Neural progenitor cell (in vitro differentiated cells): ENCODE measurements at regions not wholly inside any gene's neighbourhood (a gene's known extent, or its start where the extent isn't known, plus 50 kb on each side); places are given as distances from the start of the nearest gene placed in this dataset.

Experiments used
- DNase-seq: peaks from one replicate; pipeline ENCODE4 v3.0.0-alpha.2; 2016; ENCODE audit warnings: low spot score
- H2AFZ ChIP-seq: fragments of 200-600 bp; sonication (generic); replicated peaks from 2 replicates; pipeline ENCODE4 v1.6.1; 2016; ENCODE audit warnings: antibody characterized with exemption
- H3F3A ChIP-seq: fragments of 200-600 bp; sonication (generic); 2 replicates; pipeline ENCODE4 v1.6.1; 2016; ENCODE audit warnings: antibody characterized with exemption, low read depth
- H3K27ac ChIP-seq: fragments of 200-600 bp; sonication (generic); 2 replicates; pipeline ENCODE4 v1.5.1; 2016; ENCODE audit warnings: mild to moderate bottlenecking
- H3K27me3 ChIP-seq: fragments of 200-600 bp; sonication (generic); 2 replicates; pipeline ENCODE4 v1.6.1; 2016; ENCODE audit warnings: mild to moderate bottlenecking, moderate library complexity
- H3K36me3 ChIP-seq: fragments of 200-600 bp; sonication (generic); 2 replicates; pipeline ENCODE4 v1.5.1; 2016
- H3K4me1 ChIP-seq: fragments of 200-600 bp; sonication (generic); 2 replicates; pipeline ENCODE4 v1.6.1; 2016; ENCODE audit warnings: mixed run types
- H3K4me2 ChIP-seq: fragments of 200-600 bp; sonication (generic); 2 replicates; pipeline ENCODE4 v1.6.1; 2016
- H3K4me3 ChIP-seq: fragments of 200-600 bp; sonication (generic); 2 replicates; pipeline ENCODE4 v1.5.1; 2016
- H3K79me2 ChIP-seq: fragments of 200-600 bp; sonication (generic); 2 replicates; pipeline ENCODE4 v1.6.1; 2016; ENCODE audit warnings: low read depth
- H3K9ac ChIP-seq: fragments of 200-600 bp; sonication (generic); 2 replicates; pipeline ENCODE4 v1.6.1; 2016
- H3K9me3 ChIP-seq: fragments of 200-600 bp; sonication (generic); 2 replicates; pipeline ENCODE4 v1.5.1; 2016; ENCODE audit warnings: low read depth
- H4K20me1 ChIP-seq: fragments of 200-600 bp; sonication (generic); 2 replicates; pipeline ENCODE4 v1.6.1; 2016; ENCODE audit warnings: low read depth
- H3K27ac Mint-ChIP-seq: 3 replicates; pipeline ENCODE4 v1.8.0; 2021; ENCODE audit warnings: mixed read lengths
- H3K27me3 Mint-ChIP-seq: 2 replicates; pipeline ENCODE4 v1.8.0; 2022; ENCODE audit warnings: low read depth, mild to moderate bottlenecking, inconsistent platforms, moderate library complexity, mixed read lengths; ENCODE audit not compliant: insufficient read depth
- H3K36me3 Mint-ChIP-seq: 3 replicates; pipeline ENCODE4 v1.8.0; 2021; ENCODE audit warnings: mixed read lengths
- H3K4me1 Mint-ChIP-seq: 3 replicates; pipeline ENCODE4 v1.8.0; 2021; ENCODE audit warnings: mixed read lengths
- H3K4me3 Mint-ChIP-seq: 3 replicates; pipeline ENCODE4 v1.8.0; 2021; ENCODE audit warnings: mild to moderate bottlenecking, moderate library complexity, mixed read lengths
- H3K9me3 Mint-ChIP-seq: 3 replicates; pipeline ENCODE4 v1.8.0; 2020; ENCODE audit warnings: mixed read lengths
- CTCF ChIP-seq: fragments of 200-600 bp; sonication (generic); IDR thresholded peaks from 2 replicates; pipeline ENCODE4 v1.5.1; 2017; ENCODE audit warnings: antibody characterized with exemption, mild to moderate bottlenecking
- EZH2 ChIP-seq: fragments of 200-600 bp; sonication (generic); IDR thresholded peaks from 2 replicates; pipeline ENCODE4 v1.6.1; 2017; ENCODE audit warnings: antibody characterized with exemption, mild to moderate bottlenecking, moderate library complexity
- EZH2phosphoT487 ChIP-seq: fragments of 200-600 bp; sonication (generic); IDR thresholded peaks from 2 replicates; pipeline ENCODE4 v1.6.1; 2017; ENCODE audit warnings: antibody characterized with exemption

GRCh38 chr2:18671363-18671762 is 82.0 kb upstream of the NT5C1B start:
- Mint-ChIP-seq H3K36me3 (peaks cover 1% of the 10 kb centered on the region), H3K27me3 (no peaks in the 10 kb centered on the region), H3K27ac (no peak overlapping the region), H3K9me3 (peaks cover 18% of the 10 kb centered on the region), H3K4me3 (no peak overlapping the region), H3K4me1 (no peaks in the 10 kb centered on the region)
- no peak overlapping the region for H3K4me3 ChIP-seq
- no peaks in the 10 kb centered on the region for H3K79me2 ChIP-seq
- no peak for DNase-seq
- no peaks in the 10 kb centered on the region for H3K4me1 ChIP-seq
- no peaks in the 10 kb centered on the region for H4K20me1 ChIP-seq
- H2AFZ ChIP-seq, result no peak overlapping the region
- no peak overlapping the region for H3K27ac ChIP-seq
- no peaks in the 10 kb centered on the region for H3K36me3 ChIP-seq
- H3F3A ChIP-seq, result no peaks in the 10 kb centered on the region
- H3K4me2 ChIP-seq, result no peak overlapping the region
- H3K27me3 ChIP-seq, result no peaks in the 10 kb centered on the region
- TF ChIP-seq EZH2, result no peak
- no peak for TF ChIP-seq CTCF
- no peak for TF ChIP-seq EZH2phosphoT487
- H3K9me3 ChIP-seq, result peaks cover 8% of the 10 kb centered on the region
- H3K9ac ChIP-seq, result no peak overlapping the region

- TF ChIP-seq EZH2phosphoT487 (no peak), CTCF (no peak), EZH2 (no peak)
- Histone ChIP-seq H4K20me1 (no peaks in the 10 kb centered on the region), H3K27ac (no peak overlapping the region), H3F3A (no peaks in the 10 kb centered on the region), H3K27me3 (no peaks in the 10 kb centered on the region), H3K4me2 (no peak overlapping the region), H2AFZ (no peak overlapping the region), H3K9me3 (no peaks in the 10 kb centered on the region), H3K4me1 (no peaks in the 10 kb centered on the region), H3K79me2 (no peaks in the 10 kb centered on the region), H3K4me3 (no peak overlapping the region), H3K9ac (no peak overlapping the region), H3K36me3 (no peaks in the 10 kb centered on the region)
- Mint-ChIP-seq H3K36me3 (no peaks in the 10 kb centered on the region), H3K4me3 (no peak overlapping the region), H3K9me3 (peaks cover 5% of the 10 kb centered on the region), H3K4me1 (no peaks in the 10 kb centered on the region), H3K27ac (no peak overlapping the region), H3K27me3 (no peaks in the 10 kb centered on the region)
- no peak for DNase-seq
Measured at GRCh38 chr2:18668221-18668620, 78.9 kb upstream of the NT5C1B start.

GRCh38 chr2:18664421-18664820 is 75.1 kb upstream of the NT5C1B start:
- no peaks in the 10 kb centered on the region for H3K4me1 Mint-ChIP-seq
- H3K27ac ChIP-seq, result no peak overlapping the region
- H3K4me2 ChIP-seq, result no peak overlapping the region
- H3K4me3 ChIP-seq, result no peak overlapping the region
- no peaks in the 10 kb centered on the region for H3K79me2 ChIP-seq
- H3K36me3 ChIP-seq, result no peaks in the 10 kb centered on the region
- H2AFZ ChIP-seq, result no peak overlapping the region
- no peaks in the 10 kb centered on the region for H3K27me3 ChIP-seq
- H3K9me3 Mint-ChIP-seq, result no peaks in the 10 kb centered on the region
- no peaks in the 10 kb centered on the region for H4K20me1 ChIP-seq
- H3K27me3 Mint-ChIP-seq, result no peaks in the 10 kb centered on the region
- H3K4me3 Mint-ChIP-seq, result no peak overlapping the region
- no peaks in the 10 kb centered on the region for H3K36me3 Mint-ChIP-seq
- no peaks in the 10 kb centered on the region for H3K9me3 ChIP-seq
- no peak for TF ChIP-seq EZH2
- no peak for TF ChIP-seq EZH2phosphoT487
- TF ChIP-seq CTCF, result no peak
- no peaks in the 10 kb centered on the region for H3K4me1 ChIP-seq
- H3K9ac ChIP-seq, result no peak overlapping the region
- no peaks in the 10 kb centered on the region for H3F3A ChIP-seq
- no peak overlapping the region for H3K27ac Mint-ChIP-seq
- no peak for DNase-seq

GRCh38 chr2:18663861-18664260 is 74.5 kb upstream of the NT5C1B start:
- Histone ChIP-seq H3K79me2 (no peaks in the 10 kb centered on the region), H4K20me1 (no peaks in the 10 kb centered on the region), H2AFZ (no peak overlapping the region), H3K36me3 (no peaks in the 10 kb centered on the region), H3K4me1 (no peaks in the 10 kb centered on the region), H3K9me3 (no peaks in the 10 kb centered on the region), H3K4me2 (no peak overlapping the region), H3K27ac (no peak overlapping the region), H3K27me3 (no peaks in the 10 kb centered on the region), H3K9ac (no peak overlapping the region), H3F3A (no peaks in the 10 kb centered on the region), H3K4me3 (no peak overlapping the region)
- DNase-seq, result no peak
- H3K27ac Mint-ChIP-seq, result no peak overlapping the region
- H3K36me3 Mint-ChIP-seq, result no peaks in the 10 kb centered on the region
- no peaks in the 10 kb centered on the region for H3K9me3 Mint-ChIP-seq
- H3K27me3 Mint-ChIP-seq, result no peaks in the 10 kb centered on the region
- H3K4me1 Mint-ChIP-seq, result no peaks in the 10 kb centered on the region
- no peak overlapping the region for H3K4me3 Mint-ChIP-seq
- TF ChIP-seq EZH2phosphoT487 (no peak), EZH2 (no peak), CTCF (no peak)
